Caco-2 (cell line): ENCODE measurements at regions not wholly inside any gene's neighbourhood (a gene's known extent, or its start where the extent isn't known, plus 50 kb on each side); places are given as distances from the start of the nearest gene placed in this dataset.

ENCODE experiments used
- BruUV-seq: library from RNA; stranded (reverse); fragments of 400-500 nt; replicated peaks from 2 replicates; lab custom pipeline; 2021; lab: Mats Ljungman, UMichigan
- CTCF ChIA-PET: fragments of 300-600 bp; sonication (Branson Sonifier 250); formaldehyde crosslinking; loops from one replicate; lab custom pipeline; 2022; ENCODE audit warnings: antibody characterized with exemption; lab: Charles Lee
- POLR2A ChIA-PET: fragments of 300-600 bp; sonication (Branson Sonifier 250); formaldehyde crosslinking; loops from one replicate; lab custom pipeline; 2022; ENCODE audit warnings: antibody characterized with exemption; lab: Charles Lee
- DNase-seq, 2 experiments: peaks; one replicate each; pipeline versions ENCODE4 v3.0.0 to v3.0.0-alpha.2; 2020 to 2022
- H3K27me3 ChIP-seq: replicated peaks from 2 replicates; pipeline ENCODE4 v1.6.0; 2011; ENCODE audit warnings: low read length; ENCODE audit not compliant: control insufficient read depth, insufficient read depth
- H3K36me3 ChIP-seq: 2 replicates; pipeline ENCODE4 v1.5.1; 2011; ENCODE audit warnings: low read length; ENCODE audit not compliant: control insufficient read depth, insufficient read depth
- H3K4me1 ChIP-seq: fragments of 250-450 bp; sonication (Bioruptor Pico); 2 replicates; pipeline ENCODE4 v1.5.1; 2020; ENCODE audit warnings: mild to moderate bottlenecking
- H3K4me3 ChIP-seq: 2 replicates; pipeline ENCODE4 v1.5.1; 2011; ENCODE audit warnings: low read depth, mild to moderate bottlenecking, control low read depth, low read length
- H3K9me3 ChIP-seq: fragments of 250-450 bp; sonication (Bioruptor Pico); 2 replicates; pipeline ENCODE4 v1.5.1; 2020; ENCODE audit warnings: mild to moderate bottlenecking, moderate library complexity
- H3K27ac Mint-ChIP-seq: one replicate; pipeline ENCODE4 v1.8.0; 2022; ENCODE audit warnings: mixed read lengths; ENCODE audit not compliant: unreplicated experiment
- H3K27me3 Mint-ChIP-seq: one replicate; pipeline ENCODE4 v1.8.0; 2022; ENCODE audit warnings: mixed read lengths; ENCODE audit not compliant: insufficient read depth, unreplicated experiment
- H3K36me3 Mint-ChIP-seq: one replicate; pipeline ENCODE4 v1.8.0; 2022; ENCODE audit warnings: mild to moderate bottlenecking, mixed read lengths; ENCODE audit not compliant: insufficient read depth, unreplicated experiment
- H3K4me1 Mint-ChIP-seq: one replicate; pipeline ENCODE4 v1.8.0; 2022; ENCODE audit warnings: low read depth, mixed read lengths; ENCODE audit not compliant: unreplicated experiment
- H3K4me3 Mint-ChIP-seq: one replicate; pipeline ENCODE4 v1.8.0; 2022; ENCODE audit warnings: mild to moderate bottlenecking, moderate library complexity, mixed read lengths; ENCODE audit not compliant: unreplicated experiment
- H3K9me3 Mint-ChIP-seq: one replicate; pipeline ENCODE4 v1.8.0; 2022; ENCODE audit warnings: mixed read lengths; ENCODE audit not compliant: unreplicated experiment
- CTCF ChIP-seq, 2 experiments: fragments of 200-600 bp in 1 of 2; IDR thresholded peaks; 1 replicate in 1 of 2; 2 replicates in 1 of 2; pipeline versions ENCODE4 v1.5.1 to v1.8.0; 2011 to 2022; ENCODE audit warnings: antibody characterized with exemption in 1 of 2, control low read depth in 1 of 2, inconsistent platforms in 1 of 2, low read depth in 1 of 2, low read length in 1 of 2, mild to moderate bottlenecking in 1 of 2, moderate library complexity in 1 of 2; ENCODE audit not compliant: insufficient read depth in 1 of 2, severe bottlenecking in 1 of 2, unreplicated experiment in 1 of 2
- intact Hi-C: fragments of 100-400 bp; cut with micrococcal nuclease; formaldehyde crosslinking; loops from one replicate; pipeline ENCODE4 v1.10.0; 2022; ENCODE audit not compliant: unreplicated experiment

- no TSS peak for BruUV-seq
- H3K4me3 ChIP-seq = no peak overlapping the region
- no peak overlapping the region for H3K27ac Mint-ChIP-seq
- no peaks in the 10 kb centered on the region for H3K9me3 Mint-ChIP-seq
- no peaks in the 10 kb centered on the region for H3K27me3 Mint-ChIP-seq
- ChIA-PET CTCF (no interaction called here), POLR2A (no interaction called here)
- H3K9me3 ChIP-seq = no peaks in the 10 kb centered on the region
- no peak for TF ChIP-seq CTCF (IDR thresholded peaks at IDR 0.05; ENCODE audit: insufficient read depth in 1 of 2, low read depth in 1 of 2, low read length in 1 of 2, severe bottlenecking in 1 of 2, unreplicated experiment in 1 of 2)
- no peaks in the 10 kb centered on the region for H3K36me3 ChIP-seq
- no peaks in the 10 kb centered on the region for H3K4me1 Mint-ChIP-seq
- no peak for DNase-seq
- no peaks in the 10 kb centered on the region for H3K36me3 Mint-ChIP-seq
- no peak overlapping the region for H3K4me3 Mint-ChIP-seq
- H3K4me1 ChIP-seq = no peaks in the 10 kb centered on the region
- H3K27me3 ChIP-seq = no peaks in the 10 kb centered on the region
- intact Hi-C loops = no loop called here
Observed at GRCh38 chr14:89551955-89552354, 134.9 kb upstream of the FOXN3 start.

GRCh38 chr14:89551432-89551831, 134.4 kb upstream of the FOXN3 start:
- Histone ChIP-seq H3K9me3 (no peaks in the 10 kb centered on the region), H3K27me3 (no peaks in the 10 kb centered on the region), H3K4me1 (no peaks in the 10 kb centered on the region), H3K36me3 (no peaks in the 10 kb centered on the region), H3K4me3 (no peak overlapping the region)
- BruUV-seq = no TSS peak
- no peak for TF ChIP-seq CTCF (IDR thresholded peaks at IDR 0.05; ENCODE audit: insufficient read depth in 1 of 2, low read depth in 1 of 2, low read length in 1 of 2, severe bottlenecking in 1 of 2, unreplicated experiment in 1 of 2)
- no peaks in the 10 kb centered on the region for H3K27me3 Mint-ChIP-seq
- H3K4me1 Mint-ChIP-seq = no peaks in the 10 kb centered on the region
- no peaks in the 10 kb centered on the region for H3K36me3 Mint-ChIP-seq
- intact Hi-C loops = no loop called here
- H3K27ac Mint-ChIP-seq = peak overlapping the region; percentile 37
- CTCF ChIA-PET = no interaction called here
- no peak overlapping the region for H3K4me3 Mint-ChIP-seq
- POLR2A ChIA-PET = no interaction called here
- no peak for DNase-seq
- H3K9me3 Mint-ChIP-seq = no peaks in the 10 kb centered on the region

GRCh38 chr14:89550821-89551220, 133.8 kb upstream of the FOXN3 start:
- Mint-ChIP-seq H3K4me3 (no peak overlapping the region), H3K27ac (peak overlapping the region; percentile 37), H3K4me1 (no peaks in the 10 kb centered on the region), H3K27me3 (no peaks in the 10 kb centered on the region), H3K9me3 (no peaks in the 10 kb centered on the region), H3K36me3 (no peaks in the 10 kb centered on the region)
- Histone ChIP-seq H3K36me3 (no peaks in the 10 kb centered on the region), H3K9me3 (no peaks in the 10 kb centered on the region), H3K4me1 (no peaks in the 10 kb centered on the region), H3K27me3 (no peaks in the 10 kb centered on the region), H3K4me3 (no peak overlapping the region)
- no peak for TF ChIP-seq CTCF (IDR thresholded peaks at IDR 0.05; ENCODE audit: insufficient read depth in 1 of 2, low read depth in 1 of 2, low read length in 1 of 2, severe bottlenecking in 1 of 2, unreplicated experiment in 1 of 2)
- BruUV-seq = no TSS peak
- no peak for DNase-seq
- CTCF ChIA-PET = no interaction called here
- POLR2A ChIA-PET = no interaction called here
- intact Hi-C loops = no loop called here
